GM10266 (cell line): ENCODE measurements at regions not wholly inside any gene's neighbourhood (a gene's known extent, or its start where the extent isn't known, plus 50 kb on each side); places are given as distances from the start of the nearest gene placed in this dataset.

Source experiments
- DNase-seq: peaks from one replicate; pipeline ENCODE4 v3.0.0; 2012; ENCODE audit errors: extremely low spot score
- CTCF ChIP-seq: IDR thresholded peaks from 2 replicates; pipeline ENCODE4 v1.5.1; 2012; ENCODE audit warnings: mild to moderate bottlenecking, low read depth; ENCODE audit not compliant: control insufficient read depth, insufficient read depth; ENCODE audit errors: missing control alignments

- no peak for DNase-seq
Measured at GRCh38 chr1:56196839-56197238, 382.5 kb downstream of the PLPP3 start.

GRCh38 chr1:56194701-56195300 is 384.6 kb downstream of the PLPP3 start:
- no peak for TF ChIP-seq CTCF

More at GRCh38 chr1:56196839-56197238, 382.5 kb downstream of the PLPP3 start:
- no peak for TF ChIP-seq CTCF

DNA sequence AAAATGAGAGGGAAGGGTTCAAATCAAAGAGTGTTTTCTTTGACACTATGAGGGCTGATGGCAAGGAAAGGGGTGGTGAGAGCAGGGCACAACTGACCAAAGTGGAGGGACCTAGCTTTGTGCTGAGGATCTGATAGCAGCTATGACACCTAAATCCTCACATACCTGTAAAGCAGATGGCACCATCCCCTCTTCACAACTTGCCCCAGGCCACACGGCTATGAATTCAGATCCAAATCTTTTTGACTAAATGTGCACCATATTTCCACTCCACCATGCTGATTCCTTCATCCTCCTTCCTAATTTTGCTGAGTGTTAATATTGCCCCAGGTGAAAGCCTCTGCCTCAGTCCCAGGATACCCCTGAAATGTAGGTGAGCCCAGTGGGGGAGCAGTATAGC is 385.7 kb downstream of the PLPP3 start:
- no peak for DNase-seq
- no peak for TF ChIP-seq CTCF

More at GRCh38 chr1:56194701-56195300, 384.6 kb downstream of the PLPP3 start:
- no peak for DNase-seq

- DNase-seq: no peak
- no peak for TF ChIP-seq CTCF
Measured at GRCh38 chr1:56191369-56191768, 388.0 kb downstream of the PLPP3 start.

DNA sequence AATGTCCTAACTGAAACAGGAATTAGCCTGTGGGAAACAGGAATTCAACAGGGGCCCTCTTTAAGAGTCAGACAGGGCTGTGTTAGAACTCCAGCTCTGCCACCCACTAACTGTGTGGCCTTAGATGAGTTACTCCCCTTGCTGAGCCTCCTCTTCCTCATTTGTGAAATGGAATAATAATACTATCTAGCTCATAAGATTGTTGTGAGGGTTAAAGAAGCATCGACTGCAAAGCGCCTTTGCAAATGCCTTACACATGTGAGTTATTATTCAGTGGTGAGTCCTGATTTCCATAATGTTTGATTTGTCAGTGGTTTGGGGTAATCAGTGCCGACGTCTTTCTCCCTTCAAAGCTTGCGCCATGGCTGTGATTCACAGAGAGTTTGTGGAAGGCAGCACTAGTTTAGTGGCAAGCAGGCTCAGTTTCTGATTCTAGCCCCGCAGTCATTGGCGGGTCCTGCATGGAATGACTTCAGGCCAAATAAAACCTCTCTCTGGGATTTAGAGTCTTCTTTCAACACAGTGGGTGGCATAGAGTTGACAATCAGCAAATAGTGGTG is 388.5 kb downstream of the PLPP3 start:
- DNase-seq: no peak
- no peak for TF ChIP-seq CTCF

DNA sequence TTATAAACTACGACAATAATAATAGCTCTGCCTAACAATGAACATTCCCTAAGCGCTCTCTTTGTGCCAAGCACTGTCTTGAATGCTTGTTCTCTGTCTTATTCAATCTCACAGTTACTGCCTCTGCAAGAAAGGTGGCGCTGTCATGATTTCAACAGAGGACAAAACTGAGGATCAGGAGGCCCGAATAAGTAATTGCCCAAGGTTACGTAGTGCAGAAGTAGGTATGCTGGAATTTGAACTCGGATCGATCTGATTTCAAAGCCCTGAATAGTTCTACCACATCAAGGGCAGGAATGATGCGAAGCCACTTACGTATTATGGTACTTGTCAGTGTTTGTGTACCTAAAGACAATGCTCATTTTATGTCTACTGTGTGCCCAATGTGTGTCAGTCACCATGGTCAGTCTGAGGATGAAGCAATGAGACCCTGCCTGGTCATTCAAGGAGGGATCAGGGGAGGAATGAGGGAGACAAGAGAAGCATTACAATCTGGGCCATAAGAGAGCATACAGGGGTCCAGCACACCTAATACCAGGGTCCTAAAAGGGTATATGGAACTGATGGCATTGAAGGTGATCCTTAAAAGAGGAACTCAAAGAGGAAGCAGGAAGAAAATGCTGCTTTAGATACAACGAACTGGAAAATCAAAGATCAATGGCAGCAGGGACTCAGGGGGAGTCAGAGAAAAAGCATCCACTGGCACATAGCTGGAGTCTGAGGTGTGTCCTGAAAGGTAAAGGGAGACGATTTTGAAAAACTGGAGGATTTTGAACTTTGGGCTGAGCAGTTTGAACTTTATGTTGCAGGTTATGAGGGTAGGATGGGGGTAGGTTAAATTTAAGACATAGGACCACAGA is 389.2 kb downstream of the PLPP3 start:
- TF ChIP-seq CTCF: no peak
- DNase-seq: no peak

- DNase-seq: no peak
Measured at GRCh38 chr1:56189454-56189853, 389.9 kb downstream of the PLPP3 start.

More at GRCh38 chr1:56189454-56189853, 389.9 kb downstream of the PLPP3 start:
- TF ChIP-seq CTCF: no peak
